Head of caudate nucleus (tissue), 42 donors: ENCODE measurements at regions not wholly inside any gene's neighbourhood (a gene's known extent, or its start where the extent isn't known, plus 50 kb on each side); places are given as distances from the start of the nearest gene placed in this dataset.
"Not testable (repeated sequence)": the region's sequence is repeated elsewhere in the genome, so short reads cannot be mapped to it uniquely, and the experiment has no call there.

Source experiments
- DNase-seq, 42 donors: peaks; one replicate each; pipeline versions ENCODE4 v3.0.0 to v3.0.0-alpha.2; 2020 to 2021; ENCODE audit warnings: mixed read lengths in 7 of 42
- intact Hi-C: fragments of 100-400 bp; cut with DNase I; formaldehyde crosslinking; loops from one replicate; pipeline ENCODE4 v1.15.0; 2022

- no peak for DNase-seq
- intact Hi-C loops, result no loop called here
Measured at GRCh38 chr2:183684686-183685085, 560.4 kb downstream of the NUP35 start.

- intact Hi-C loops, result no loop called here
- no peak for DNase-seq
Measured at GRCh38 chr2:183696028-183696427, 571.8 kb downstream of the NUP35 start.

GRCh38 chr2:183709829-183710228 is 585.6 kb downstream of the NUP35 start:
- intact Hi-C loops, result no loop called here
- DNase-seq, result no peak

- intact Hi-C loops, result no loop called here
- DNase-seq, result no peak
Measured at GRCh38 chr2:183718246-183718645, 594.0 kb downstream of the NUP35 start.

- intact Hi-C loops, result no loop called here
- DNase-seq, result no peak
Measured at GRCh38 chr2:183723278-183723677, 599.0 kb downstream of the NUP35 start.

GRCh38 chr2:183729380-183729779 is 605.1 kb downstream of the NUP35 start:
- intact Hi-C loops, result no loop called here
- no peak for DNase-seq

GRCh38 chr2:183740241-183740640 is 616.0 kb downstream of the NUP35 start:
- DNase-seq, result no peak

GRCh38 chr2:183752571-183752970 is 628.3 kb downstream of the NUP35 start:
- intact Hi-C loops, result no loop called here
- no peak for DNase-seq

More at GRCh38 chr2:183740241-183740640, 616.0 kb downstream of the NUP35 start:
- intact Hi-C loops, result no loop called here

- intact Hi-C loops, result no loop called here
- DNase-seq, result no peak
Measured at GRCh38 chr2:183759033-183759432, 634.8 kb downstream of the NUP35 start.

- no peak for DNase-seq
- intact Hi-C loops, result no loop called here
Measured at GRCh38 chr2:183773775-183774174, 649.5 kb downstream of the NUP35 start.

GRCh38 chr2:183780072-183780471 is 655.8 kb downstream of the NUP35 start:
- DNase-seq, result no peak
- intact Hi-C loops, result no loop called here

GRCh38 chr2:183782436-183782835 is 658.2 kb downstream of the NUP35 start:
- no peak for DNase-seq
- intact Hi-C loops, result no loop called here

- DNase-seq, intact Hi-C loops: not testable (repeated sequence)
Measured at GRCh38 chr2:183788796-183789195, 664.6 kb downstream of the NUP35 start.

- DNase-seq, intact Hi-C loops: not testable (repeated sequence)
Measured at GRCh38 chr2:183792165-183792924, 668.1 kb downstream of the NUP35 start.

GRCh38 chr2:183798535-183798934 is 674.3 kb downstream of the NUP35 start:
- intact Hi-C loops, result no loop called here
- no peak for DNase-seq

- intact Hi-C loops, result no loop called here
- DNase-seq, result no peak
Measured at GRCh38 chr2:183799761-183800160, 675.5 kb downstream of the NUP35 start.

- intact Hi-C loops, result no loop called here
Measured at GRCh38 chr2:183803596-183803995, 679.4 kb downstream of the NUP35 start.

GRCh38 chr2:183807870-183808269 is 683.6 kb downstream of the NUP35 start:
- intact Hi-C loops, result no loop called here
- no peak for DNase-seq

More at GRCh38 chr2:183803596-183803995, 679.4 kb downstream of the NUP35 start:
- DNase-seq, result no peak

GRCh38 chr2:183809404-183809803 is 685.2 kb downstream of the NUP35 start:
- intact Hi-C loops, result no loop called here
- no peak for DNase-seq

GRCh38 chr2:183811281-183811680 is 687.0 kb downstream of the NUP35 start:
- intact Hi-C loops, result no loop called here
- DNase-seq, result no peak

- intact Hi-C loops, result no loop called here
- DNase-seq, result no peak
Measured at GRCh38 chr2:183812091-183812490, 687.8 kb downstream of the NUP35 start.
